ENCODE measurements at regions not wholly inside any gene's neighbourhood (a gene's known extent, or its start where the extent isn't known, plus 50 kb on each side); places are given as distances from the start of the nearest gene placed in this dataset.

GRCh38 chr5:56422076-56422762 is 189.1 kb upstream of the ANKRD55 start:
- no peaks in the 10 kb centered on the region for H3K27me3 ChIP-seq (ENCODE audit: control insufficient read depth, insufficient read depth, low read length)
- no peaks in the 10 kb centered on the region for H3K36me3 ChIP-seq (ENCODE audit: control insufficient read depth, insufficient read depth, low read length)
- no peak overlapping the region for H3K4me3 ChIP-seq (ENCODE audit: low read depth, low read length)
- TF ChIP-seq, protein P1, sequence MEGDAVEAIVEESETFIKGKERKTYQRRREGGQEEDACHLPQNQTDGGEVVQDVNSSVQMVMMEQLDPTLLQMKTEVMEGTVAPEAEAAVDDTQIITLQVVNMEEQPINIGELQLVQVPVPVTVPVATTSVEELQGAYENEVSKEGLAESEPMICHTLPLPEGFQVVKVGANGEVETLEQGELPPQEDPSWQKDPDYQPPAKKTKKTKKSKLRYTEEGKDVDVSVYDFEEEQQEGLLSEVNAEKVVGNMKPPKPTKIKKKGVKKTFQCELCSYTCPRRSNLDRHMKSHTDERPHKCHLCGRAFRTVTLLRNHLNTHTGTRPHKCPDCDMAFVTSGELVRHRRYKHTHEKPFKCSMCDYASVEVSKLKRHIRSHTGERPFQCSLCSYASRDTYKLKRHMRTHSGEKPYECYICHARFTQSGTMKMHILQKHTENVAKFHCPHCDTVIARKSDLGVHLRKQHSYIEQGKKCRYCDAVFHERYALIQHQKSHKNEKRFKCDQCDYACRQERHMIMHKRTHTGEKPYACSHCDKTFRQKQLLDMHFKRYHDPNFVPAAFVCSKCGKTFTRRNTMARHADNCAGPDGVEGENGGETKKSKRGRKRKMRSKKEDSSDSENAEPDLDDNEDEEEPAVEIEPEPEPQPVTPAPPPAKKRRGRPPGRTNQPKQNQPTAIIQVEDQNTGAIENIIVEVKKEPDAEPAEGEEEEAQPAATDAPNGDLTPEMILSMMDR (IDR thresholded peaks at IDR 0.05; ENCODE audit: insufficient read depth, low read length, poor library complexity, severe bottlenecking) = no peak
- no peak for DNase-seq (ENCODE audit: low read depth)

DNA sequence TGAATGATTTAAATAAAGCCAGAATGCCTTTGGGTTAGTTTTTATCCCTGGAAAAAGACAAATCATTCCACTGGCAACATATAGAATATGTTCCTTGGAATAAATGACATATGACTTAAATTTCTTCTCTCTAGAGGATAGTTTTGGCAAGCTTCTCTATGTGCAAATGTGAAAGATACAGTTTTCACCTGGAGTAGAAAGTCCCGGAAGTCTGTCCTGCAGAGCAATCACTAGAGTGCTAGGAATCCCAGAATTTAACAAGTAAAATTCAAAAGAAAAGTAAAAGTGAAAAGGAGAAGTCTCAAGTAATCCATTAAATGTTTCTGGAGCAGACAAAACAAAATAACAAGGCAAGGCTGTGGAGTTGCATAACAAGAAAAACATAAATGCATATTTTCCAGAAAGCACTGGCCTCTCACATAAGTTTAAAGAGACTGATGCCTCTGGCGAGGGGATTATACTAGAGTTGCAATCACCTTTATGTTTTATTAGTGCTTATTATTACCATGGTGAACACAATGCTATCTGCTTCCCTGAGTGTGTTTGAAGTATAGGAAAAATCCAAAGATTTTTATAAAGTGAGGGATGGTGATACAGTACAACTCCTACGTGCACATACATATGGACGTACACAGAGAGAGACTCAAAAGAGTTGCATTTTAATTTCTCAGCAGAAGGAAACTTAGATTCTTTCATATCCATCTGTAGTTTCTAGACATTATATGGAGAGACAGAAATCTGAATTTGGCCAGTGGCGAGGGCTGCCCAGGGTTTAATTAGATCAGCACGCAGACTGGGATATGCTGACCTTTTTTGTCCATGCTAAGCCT is 188.3 kb upstream of the ANKRD55 start:
- TF ChIP-seq, protein P1 (IDR thresholded peaks at IDR 0.05; ENCODE audit: insufficient read depth, low read length, poor library complexity, severe bottlenecking) = no peak
- Histone ChIP-seq H3K4me3 (ENCODE audit: low read depth, low read length) (no peak overlapping the region), H3K36me3 (ENCODE audit: control insufficient read depth, insufficient read depth, low read length) (no peaks in the 10 kb centered on the region), H3K27me3 (ENCODE audit: control insufficient read depth, insufficient read depth, low read length) (no peaks in the 10 kb centered on the region)
- no peak for DNase-seq (ENCODE audit: low read depth)

- Histone ChIP-seq H3K36me3 (ENCODE audit: control insufficient read depth, insufficient read depth, low read length) (no peaks in the 10 kb centered on the region), H3K27me3 (ENCODE audit: control insufficient read depth, insufficient read depth, low read length) (no peaks in the 10 kb centered on the region), H3K4me3 (ENCODE audit: low read depth, low read length) (no peak overlapping the region)
- no peak for DNase-seq (ENCODE audit: low read depth)
- TF ChIP-seq, protein P1 (IDR thresholded peaks at IDR 0.05; ENCODE audit: insufficient read depth, low read length, poor library complexity, severe bottlenecking) = no peak
Measured at GRCh38 chr5:56420323-56420722, 187.2 kb upstream of the ANKRD55 start.

- TF ChIP-seq, protein P1 (IDR thresholded peaks at IDR 0.05; ENCODE audit: insufficient read depth, low read length, poor library complexity, severe bottlenecking) = no peak
- Histone ChIP-seq H3K36me3 (ENCODE audit: control insufficient read depth, insufficient read depth, low read length) (no peaks in the 10 kb centered on the region), H3K4me3 (ENCODE audit: low read depth, low read length) (no peak overlapping the region), H3K27me3 (ENCODE audit: control insufficient read depth, insufficient read depth, low read length) (no peaks in the 10 kb centered on the region)
- no peak for DNase-seq (ENCODE audit: low read depth)
Measured at GRCh38 chr5:56419667-56420066, 186.5 kb upstream of the ANKRD55 start.

DNA sequence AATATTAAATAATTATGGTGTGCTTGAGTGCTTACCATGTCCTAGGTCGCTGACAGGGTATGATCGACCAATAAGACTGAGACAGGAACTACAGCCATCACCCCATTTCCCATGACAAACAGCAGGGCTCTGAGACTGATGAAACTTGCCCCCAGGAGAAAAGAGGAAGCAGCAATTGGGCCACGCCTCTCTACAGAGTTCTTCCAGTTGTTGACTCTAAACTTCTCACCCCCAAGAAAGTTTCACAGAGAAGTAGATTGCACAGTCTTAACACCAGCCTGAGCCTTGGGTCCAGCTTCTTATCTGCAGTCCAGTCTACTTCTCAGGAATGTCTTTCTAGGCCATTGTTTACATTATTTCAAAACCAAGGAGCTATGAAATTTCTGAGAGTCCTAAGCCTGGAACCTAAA is 182.2 kb upstream of the ANKRD55 start:
- no peaks in the 10 kb centered on the region for H3K27me3 ChIP-seq (ENCODE audit: control insufficient read depth, insufficient read depth, low read length)
- DNase-seq (ENCODE audit: low read depth) = no peak
- H3K36me3 ChIP-seq (ENCODE audit: control insufficient read depth, insufficient read depth, low read length) = no peaks in the 10 kb centered on the region
- no peak overlapping the region for H3K4me3 ChIP-seq (ENCODE audit: low read depth, low read length)
- TF ChIP-seq, protein P1 (IDR thresholded peaks at IDR 0.05; ENCODE audit: insufficient read depth, low read length, poor library complexity, severe bottlenecking) = no peak
